ENCODE measurements at regions not wholly inside any gene's neighbourhood (a gene's known extent, or its start where the extent isn't known, plus 50 kb on each side); places are given as distances from the start of the nearest gene placed in this dataset.

DNA sequence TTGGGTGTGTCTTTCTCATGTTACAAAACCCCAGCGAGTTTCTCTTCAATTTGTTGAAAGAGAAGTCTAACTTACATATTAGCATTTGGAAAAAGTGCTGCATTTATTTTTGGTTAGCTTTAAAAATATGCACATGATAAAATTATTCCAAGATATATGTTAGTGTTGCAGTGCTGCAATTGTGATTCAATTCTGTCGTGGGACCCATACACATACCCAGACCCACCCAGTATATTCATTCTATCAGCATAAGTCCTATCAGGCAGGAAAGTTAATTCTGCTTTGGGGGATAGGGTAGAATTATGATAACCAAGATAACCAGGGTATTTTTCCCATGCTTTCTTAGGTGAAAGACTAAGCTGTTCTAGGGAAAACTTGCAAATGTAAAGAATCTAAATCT, 313.5 kb downstream of the EPHA7 start:
- TF ChIP-seq, protein P1, sequence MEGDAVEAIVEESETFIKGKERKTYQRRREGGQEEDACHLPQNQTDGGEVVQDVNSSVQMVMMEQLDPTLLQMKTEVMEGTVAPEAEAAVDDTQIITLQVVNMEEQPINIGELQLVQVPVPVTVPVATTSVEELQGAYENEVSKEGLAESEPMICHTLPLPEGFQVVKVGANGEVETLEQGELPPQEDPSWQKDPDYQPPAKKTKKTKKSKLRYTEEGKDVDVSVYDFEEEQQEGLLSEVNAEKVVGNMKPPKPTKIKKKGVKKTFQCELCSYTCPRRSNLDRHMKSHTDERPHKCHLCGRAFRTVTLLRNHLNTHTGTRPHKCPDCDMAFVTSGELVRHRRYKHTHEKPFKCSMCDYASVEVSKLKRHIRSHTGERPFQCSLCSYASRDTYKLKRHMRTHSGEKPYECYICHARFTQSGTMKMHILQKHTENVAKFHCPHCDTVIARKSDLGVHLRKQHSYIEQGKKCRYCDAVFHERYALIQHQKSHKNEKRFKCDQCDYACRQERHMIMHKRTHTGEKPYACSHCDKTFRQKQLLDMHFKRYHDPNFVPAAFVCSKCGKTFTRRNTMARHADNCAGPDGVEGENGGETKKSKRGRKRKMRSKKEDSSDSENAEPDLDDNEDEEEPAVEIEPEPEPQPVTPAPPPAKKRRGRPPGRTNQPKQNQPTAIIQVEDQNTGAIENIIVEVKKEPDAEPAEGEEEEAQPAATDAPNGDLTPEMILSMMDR (IDR thresholded peaks at IDR 0.05), result no peak
- TF ChIP-seq POLR2A (IDR thresholded peaks at IDR 0.05), result no peak
